NCI-H1105 treated with DMSO at 0.1 percent for 48 hours (cell line): ENCODE measurements at regions not wholly inside any gene's neighbourhood (a gene's known extent, or its start where the extent isn't known, plus 50 kb on each side); places are given as distances from the start of the nearest gene placed in this dataset.
"Not testable (repeated sequence)": the region's sequence is repeated elsewhere in the genome, so short reads cannot be mapped to it uniquely, and the experiment has no call there.

ENCODE experiments used
- DNase-seq: peaks from one replicate; lab custom pipeline; 2025; lab: John Stamatoyannopoulos, UW

DNA sequence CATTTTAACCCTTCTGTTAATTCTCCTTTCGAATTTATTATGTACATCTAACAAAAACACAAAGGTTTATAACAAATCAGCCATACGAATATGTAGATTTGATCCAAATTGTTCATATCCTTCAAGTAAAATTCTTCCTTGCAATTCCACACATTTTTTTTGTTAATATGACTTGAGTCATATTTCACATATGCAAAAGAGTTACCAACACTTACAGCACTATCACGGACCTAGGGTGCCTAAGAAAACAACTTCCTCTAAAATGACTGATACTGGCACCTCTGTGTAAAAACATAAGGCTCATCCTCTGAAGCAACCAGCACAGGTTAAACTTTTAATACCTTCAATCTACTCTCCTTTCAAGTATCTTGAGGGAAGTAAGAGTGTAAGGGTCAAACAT lies 451.8 kb downstream of the SEMA3D start:
- no peak for DNase-seq

DNA sequence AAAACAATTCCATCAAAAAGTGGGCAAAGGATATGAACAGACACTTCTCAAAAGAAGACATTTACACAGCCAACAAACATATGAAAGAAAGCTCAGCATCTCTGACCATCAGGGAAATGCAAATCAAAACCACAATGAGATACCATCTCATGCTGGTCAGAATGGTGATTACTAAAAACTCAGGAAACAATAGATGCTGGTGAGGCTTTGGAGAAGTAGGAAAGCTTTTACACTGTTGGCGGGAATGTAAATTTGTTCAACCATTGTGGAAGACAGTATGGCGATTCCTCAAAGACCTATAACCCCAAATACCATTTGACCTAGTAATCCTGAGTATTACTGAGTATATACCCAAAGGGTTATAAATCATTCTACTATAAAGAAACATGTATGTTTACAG lies 452.9 kb downstream of the SEMA3D start:
- DNase-seq = not testable (repeated sequence)

DNA sequence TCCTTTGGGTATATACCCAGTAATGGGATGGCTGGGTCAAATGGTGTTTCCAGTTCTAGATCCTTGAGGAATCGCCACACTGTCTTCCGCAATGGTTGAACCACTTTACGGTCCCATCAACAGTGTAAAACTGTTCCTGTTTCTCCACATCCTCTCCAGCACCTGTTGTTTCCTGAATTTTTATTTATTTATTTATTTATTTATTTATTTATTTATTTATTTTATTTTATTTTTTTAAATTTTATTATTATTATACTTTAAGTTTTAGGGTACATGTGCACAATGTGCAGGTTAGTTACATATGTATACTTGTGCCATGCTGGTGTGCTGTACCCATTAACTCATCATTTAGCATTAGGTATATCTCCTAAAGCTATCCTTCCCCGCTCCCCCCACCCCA lies 456.0 kb downstream of the SEMA3D start:
- DNase-seq = not testable (repeated sequence)

DNA sequence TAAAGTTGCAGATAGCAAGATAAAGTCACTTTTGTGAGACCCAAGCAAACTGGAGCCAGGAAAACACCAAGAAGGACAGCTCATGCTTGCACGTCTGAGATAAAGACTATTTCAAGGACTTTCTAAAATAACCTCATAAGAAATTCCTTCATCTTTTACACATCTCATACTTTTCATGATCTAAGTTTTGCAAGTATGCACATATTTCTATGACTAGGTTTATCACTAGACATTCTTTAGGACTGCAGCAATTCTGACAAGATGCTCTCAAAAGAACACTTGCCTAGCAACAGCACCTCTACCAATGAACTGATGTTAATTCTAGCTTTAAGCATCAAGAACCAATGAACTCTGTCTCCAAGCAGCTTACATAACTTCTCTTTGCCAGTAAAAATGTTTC lies 457.6 kb downstream of the SEMA3D start:
- no peak for DNase-seq

DNA sequence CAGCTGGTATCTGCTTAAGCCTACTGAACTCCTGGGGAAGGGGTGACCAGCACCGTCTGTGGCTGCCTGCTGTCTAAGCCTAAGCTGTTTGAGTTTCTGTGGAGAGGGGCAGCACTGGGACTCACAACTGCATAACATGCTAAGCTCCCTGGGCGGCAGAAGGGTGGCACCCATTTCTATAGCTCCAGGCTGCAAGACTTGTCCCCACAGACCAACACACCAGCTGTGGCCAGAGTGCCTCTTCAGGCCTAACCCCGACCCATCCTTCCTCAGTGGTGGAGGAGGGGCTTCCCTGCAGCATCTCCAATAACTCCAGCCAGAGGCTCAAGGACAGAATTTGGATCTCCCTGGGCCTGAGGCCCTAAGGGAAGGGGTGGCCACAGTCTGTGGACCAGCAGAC lies 464.1 kb downstream of the SEMA3D start:
- DNase-seq = no peak

DNA sequence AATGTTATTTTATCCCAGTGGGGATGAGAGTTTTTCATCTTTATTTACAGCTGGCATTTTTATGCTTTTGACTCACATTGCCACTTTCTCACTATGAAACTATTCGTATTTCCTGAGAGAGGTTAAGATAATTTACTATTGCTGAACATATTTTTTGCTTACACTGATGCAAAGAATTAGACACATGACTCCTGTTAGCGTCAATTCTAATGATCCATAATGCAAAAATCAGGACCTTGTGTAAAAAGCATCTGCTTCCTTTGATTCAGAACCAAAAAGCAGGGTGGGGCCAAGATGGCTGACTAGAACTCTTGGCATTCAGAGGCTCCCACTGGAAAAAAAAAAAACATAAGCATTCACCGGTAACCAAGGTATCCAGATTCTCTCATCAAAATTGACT lies 464.8 kb downstream of the SEMA3D start:
- DNase-seq = no peak

DNA sequence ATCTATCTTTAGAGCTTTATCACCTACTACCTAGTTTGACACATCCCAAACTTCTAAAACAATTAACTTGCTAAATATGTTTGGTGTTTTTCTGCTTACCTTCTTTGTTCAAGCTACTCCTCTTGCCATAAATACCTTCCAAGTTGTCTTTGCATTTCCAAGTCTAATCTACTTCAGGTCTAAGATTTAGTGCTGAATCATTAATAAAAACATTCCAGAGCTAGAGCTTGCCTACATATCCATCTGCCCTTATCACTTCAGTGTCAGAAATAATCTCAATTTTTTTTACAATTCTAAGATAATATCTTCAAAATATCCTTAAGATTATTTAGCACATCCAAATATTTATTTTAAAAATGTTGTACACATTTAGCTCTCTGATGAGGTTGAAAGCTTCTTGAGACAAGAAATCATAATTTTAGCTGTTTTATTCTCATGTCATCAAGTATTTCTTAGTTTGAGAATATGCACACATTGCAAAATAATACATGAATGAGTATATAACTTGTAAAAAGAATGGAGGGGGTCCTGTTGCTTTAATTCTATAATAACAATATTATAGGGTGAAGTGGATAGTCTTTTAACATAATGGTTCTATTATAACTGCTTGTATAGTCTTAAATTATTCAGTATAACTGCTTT lies 466.3 kb downstream of the SEMA3D start:
- DNase-seq = no peak

DNA sequence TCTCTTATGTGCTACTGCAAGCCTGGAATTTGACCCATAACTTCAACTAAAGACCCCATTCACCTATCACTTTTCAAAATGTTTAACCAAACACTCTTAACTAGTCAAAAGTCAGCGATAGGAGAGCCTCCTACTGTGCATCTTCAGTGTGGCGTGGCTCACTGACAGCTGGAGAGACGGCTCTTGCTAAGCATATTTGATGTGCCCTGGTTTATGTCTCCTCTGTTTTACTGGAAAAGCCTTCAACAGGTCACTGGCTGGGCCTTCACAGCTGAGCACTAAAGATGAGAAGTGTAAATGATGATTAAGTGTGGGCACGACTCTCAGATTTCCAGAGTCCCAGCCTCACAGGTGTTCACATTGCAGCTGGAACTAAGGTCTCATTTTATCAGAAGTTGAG lies 472.1 kb downstream of the SEMA3D start:
- DNase-seq = no peak

DNA sequence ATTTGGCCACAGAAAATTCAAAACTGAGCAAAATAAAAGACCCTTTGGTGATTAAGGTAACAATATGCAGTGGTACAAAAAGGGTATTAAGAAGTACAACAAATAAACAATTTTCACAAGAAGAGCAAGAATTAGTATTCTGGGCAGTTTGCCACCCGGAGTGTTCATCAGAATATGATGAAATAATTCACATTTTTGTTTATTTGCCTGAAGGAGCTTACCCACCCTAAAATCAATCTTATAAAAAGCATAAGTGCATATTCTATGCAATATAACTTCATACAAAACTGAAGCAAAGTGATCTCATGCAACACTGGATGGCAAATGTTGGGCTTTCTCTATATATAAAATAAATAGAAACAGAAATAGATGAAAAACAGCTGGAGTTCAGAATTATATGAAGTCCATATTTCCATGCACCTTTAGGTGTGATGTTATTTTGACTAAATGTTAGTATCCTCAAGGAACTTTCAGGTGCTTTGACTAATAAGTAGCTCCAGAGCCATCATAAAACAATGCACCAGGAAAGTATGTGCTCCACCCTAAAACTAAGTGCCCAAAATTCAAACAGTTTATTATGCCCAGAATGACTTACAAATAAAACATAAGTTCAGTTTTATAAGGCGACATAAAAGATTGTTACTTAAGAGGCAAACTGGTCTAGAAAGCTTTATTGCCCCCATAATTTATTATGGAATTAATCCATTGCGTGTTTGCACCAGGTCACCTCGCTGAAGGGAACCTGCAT lies 474.3 kb downstream of the SEMA3D start:
- DNase-seq = no peak

DNA sequence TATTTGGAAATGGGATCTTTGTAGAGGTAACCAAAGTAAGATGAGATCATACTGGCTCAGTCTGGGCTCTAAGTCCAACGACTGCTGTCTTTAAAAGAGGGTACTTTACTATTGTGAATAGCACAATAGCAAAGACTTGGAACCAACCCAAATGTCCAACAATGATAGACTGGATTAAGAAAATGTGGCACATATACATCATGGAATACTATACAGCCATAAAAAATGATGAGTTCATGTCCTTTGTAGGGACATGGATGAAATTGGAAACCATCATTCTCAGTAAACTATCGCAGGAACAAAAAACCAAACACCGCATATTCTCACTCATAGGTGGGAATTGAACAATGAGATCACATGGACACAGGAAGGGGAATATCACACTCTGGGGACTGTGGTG lies 476.3 kb downstream of the SEMA3D start:
- not testable (repeated sequence) for DNase-seq

DNA sequence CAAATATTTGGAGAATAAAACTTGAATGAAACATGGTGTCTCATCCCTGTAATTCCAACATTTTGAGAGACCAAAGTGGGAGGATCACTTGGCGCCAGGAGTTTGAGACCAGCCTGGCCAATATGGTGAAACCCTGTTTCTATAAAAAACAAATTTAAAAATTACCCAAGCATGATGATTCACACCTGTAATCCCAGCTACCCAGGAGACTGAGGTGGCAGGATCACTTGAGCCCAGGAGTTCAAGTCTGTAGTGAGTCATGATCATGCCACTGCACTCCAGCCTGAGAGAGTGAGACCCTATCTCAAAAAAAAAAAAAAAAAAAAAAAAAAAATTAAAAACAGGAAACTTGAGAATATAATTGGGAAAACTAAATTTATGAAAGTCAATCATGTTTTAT lies 481.1 kb downstream of the SEMA3D start:
- DNase-seq = no peak

DNA sequence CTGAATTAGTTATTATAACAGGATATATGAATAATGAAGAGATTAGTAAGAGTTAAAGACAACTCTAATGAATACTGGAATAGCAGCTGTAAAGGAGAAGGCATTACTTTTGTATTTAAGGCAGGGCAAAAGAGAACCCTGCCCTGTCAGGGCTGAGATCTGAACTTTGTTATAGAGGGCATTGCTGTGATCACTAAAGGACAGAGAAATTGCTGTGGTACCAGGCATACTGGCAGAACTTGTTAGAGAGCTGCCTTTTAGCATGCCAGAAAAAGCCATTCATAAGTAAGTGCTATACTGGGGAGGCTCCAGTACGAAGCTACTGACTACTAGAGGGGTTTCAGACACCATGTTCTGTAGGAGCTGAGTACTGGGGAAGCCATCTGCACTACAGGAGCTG lies 481.8 kb downstream of the SEMA3D start:
- no peak for DNase-seq

DNA sequence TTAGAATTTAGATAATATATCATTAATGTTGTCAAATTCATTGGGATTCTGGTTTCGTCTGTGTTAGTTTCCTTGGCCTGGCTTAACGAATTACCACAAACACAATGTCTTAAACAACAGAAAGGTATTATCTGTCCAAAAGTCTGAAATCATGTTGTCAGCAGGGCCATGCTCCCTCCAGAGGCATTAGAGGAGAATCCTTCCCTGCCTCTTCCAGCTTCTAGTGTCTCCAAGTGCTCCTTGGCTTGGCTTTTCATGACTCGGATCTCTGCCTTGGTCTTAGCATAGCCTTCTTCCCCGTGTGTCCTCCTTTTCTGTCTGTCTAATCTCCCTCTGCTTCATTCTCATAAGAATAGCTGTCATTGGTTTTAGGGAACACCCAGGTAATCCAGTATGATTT lies 482.5 kb downstream of the SEMA3D start:
- DNase-seq = no peak

DNA sequence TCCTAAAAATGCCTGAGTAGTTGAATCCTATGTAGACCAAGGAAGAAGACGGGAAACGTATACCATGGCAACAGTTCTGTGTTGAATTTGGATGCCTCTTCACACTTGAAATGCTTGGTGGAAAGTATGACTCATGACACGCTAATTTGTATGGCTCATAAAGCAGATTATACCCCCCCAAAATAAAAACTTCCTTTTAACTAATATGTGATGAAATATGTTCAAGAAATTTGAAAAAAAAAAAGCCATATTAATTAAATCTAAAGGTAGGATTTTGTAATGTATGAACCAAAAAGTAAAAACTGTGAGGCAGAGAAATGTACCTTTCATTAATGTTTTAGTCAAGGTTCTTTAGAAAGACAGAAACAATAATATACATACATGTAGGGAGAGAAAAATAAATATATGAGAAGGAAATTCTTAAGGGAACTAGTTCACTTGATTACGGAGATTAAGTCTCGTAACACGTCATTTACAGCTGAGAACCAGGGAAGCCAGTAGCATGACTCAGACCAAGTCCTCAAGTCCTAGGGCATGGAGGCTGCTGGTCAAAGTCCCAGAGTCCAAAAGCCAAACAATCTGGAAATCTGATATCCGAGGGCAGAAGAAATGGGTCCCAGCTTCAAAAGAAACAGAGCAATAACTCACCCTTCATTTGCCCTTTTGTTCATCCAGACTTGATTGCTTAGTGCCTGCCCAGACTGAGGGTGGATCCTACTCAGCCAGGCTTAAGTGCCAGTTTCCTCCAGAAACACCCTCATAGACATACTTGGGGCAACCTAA lies 485.1 kb downstream of the SEMA3D start:
- DNase-seq = no peak

DNA sequence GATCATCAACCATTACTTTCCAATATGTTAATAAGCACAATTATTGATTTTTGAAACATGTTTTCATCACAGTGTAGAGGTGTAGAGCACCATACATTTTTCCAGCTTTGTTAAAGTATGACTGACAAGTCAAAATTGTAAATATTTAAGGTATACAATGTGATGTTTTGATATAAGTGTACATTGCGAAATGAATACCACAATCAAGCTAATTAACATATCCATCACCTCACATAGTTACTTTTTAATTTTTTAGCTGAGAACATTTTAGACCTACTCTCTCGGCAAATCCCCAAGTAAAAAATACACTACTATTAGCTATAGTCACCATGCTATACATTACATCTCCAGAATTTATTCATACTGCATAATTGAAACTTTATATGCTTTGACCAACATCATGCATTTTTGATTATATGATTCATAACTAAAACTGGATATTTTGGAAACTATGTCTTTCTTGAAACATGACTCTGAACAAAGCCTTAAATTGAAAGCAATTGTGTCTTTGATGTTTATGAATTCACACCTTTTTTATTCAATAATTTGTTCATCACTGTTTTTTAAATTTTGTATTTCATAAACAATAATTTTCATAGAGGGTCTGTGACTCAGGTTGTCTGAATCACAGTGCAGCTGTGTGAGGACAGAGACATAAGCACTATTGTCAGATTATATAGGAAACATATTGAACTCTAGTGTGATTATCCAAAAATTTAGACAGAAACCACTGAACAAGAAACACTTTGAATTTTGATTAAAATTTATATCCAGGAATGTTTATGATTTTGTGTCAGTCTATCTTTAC lies 486.1 kb downstream of the SEMA3D start:
- DNase-seq = no peak

DNA sequence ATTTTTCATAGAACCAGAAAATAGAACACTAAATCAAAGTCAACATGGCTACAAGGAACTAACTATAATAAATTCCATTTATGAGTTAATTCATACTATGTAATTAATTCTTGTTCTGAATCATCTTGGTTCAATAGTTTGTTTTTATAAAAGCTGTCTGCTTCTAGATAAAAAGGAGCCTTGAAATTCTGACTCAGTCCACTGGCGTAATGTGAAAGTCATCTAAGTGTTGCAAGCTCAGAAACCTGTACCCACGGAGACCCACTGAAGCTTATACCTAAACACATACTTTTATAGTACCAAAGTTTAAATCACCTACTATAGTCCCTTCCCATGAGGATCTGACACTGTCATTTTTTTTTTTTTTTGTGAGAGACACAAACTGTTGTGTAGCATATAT lies 489.4 kb downstream of the SEMA3D start:
- DNase-seq = no peak

DNA sequence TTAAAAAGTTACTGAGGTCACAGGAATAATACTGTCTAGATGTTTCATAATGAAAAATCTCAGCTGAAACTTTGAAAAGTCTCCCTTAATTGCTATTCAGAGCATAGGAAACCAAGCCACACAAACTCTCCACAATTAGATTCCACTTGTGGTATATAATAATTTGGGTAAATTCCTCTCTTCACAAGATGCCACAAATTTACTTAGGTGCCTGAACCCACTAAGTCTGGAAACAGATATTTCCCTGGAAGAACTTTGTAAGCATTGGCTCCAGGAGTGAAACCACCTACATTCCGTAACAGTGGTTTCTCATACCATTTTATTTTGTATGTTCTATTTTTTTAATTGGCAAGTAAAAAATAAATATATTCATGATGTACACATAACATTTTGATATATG lies 493.4 kb downstream of the SEMA3D start:
- DNase-seq = no peak

DNA sequence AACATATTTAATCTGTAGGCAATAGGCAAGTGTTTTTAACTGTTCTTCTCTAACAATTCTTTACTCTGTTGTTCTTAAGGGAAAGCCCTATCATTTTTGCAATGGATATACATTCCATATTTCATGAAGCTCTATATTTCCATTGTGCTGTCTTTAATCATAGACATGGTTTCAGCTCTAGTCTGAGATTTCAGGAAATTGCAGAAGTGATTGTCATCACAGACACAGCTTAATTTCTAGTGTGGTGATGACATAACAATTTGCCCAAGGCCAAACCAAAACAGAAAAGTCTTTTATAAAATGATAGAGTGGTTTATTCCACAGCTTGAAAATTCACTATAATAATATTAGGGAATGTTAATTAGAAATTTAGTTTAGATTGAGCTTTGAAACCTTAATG lies 494.1 kb upstream of the SEMA3A start:
- DNase-seq = no peak

DNA sequence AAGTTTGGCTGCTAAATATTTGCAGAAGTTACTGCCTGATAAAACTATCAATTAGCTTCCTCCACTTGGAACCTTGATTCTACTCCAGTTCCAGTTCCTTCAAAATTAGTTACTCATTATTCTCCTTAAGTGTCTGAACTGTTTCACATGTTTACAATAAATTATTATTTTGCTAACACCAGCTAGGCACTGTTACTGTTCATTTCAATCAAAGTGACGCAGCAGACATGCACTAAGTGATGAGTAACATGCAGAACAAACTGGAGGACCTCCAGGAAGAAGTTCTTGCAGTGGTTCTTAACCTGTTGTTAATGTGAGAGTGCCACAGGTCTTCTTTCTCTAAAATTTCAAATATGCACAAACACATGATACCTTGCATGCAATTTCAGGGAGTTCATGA lies 491.8 kb upstream of the SEMA3A start:
- DNase-seq = no peak

DNA sequence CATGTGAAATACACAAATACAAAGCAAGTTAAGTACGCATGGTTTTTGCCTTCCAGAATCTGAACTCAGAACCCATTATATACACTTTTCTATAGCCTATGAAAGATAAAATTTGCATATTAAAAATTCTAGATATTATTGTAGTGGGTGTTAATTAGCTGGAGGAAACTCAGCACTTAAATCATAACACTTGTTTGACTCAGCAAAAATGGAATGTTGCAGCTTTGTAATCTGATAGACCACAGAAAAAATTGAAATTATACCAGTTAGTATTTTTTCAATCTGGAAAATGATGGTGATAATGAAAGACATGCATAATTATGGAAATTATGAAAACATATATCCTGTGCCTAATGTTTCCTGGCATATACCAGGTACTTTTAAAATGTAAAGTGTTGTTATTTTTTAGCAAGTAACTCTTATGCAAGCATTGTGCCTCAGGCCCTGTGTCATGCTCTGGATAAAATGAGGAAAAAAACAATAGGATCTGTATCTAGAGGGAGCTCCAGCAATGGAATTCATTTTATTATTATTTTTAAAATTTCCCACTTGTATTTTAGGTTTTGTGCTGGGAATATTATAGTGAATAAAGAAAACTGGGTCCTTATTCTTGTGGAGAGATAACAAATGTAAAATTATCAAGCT lies 490.4 kb upstream of the SEMA3A start:
- DNase-seq = no peak

DNA sequence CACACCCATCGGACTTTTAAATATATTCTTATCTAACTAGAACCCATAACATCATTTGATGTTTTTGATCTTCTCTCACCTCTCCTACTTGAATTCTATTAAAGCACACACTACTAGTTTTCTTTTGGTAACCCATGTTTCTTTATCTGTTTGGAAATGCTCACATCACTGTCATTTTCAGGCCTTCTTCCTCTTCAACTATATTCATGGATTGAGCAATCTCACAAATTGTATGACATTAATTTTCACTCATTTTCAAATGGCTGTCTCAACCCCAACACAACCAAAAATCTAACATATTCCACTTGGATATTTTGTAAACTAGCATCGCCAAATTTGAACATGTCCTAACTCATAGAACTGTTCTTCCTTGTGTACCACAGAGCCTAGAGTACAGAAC lies 488.0 kb upstream of the SEMA3A start:
- no peak for DNase-seq

DNA sequence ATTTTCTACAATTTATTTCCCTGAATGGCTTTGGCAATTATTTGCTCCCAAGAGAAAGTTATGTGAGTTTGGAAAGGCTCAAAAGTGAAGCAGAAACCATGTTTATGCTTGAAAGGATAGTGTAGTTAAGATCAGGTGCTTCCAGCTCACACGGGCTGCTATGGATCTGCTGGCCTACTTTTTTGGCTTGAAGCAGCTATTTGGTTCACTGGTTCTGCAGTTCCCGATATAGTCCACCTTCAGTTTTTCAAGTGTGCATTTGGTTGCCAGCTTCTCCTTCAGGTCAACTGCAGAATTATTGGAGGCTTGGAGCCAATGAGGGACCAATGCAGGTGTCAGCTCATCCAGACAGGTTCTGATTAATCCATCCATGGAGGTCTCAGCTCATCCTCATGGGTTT lies 484.3 kb upstream of the SEMA3A start:
- DNase-seq = no peak
